Right lung (tissue), 2 donors: ENCODE measurements at regions not wholly inside any gene's neighbourhood (a gene's known extent, or its start where the extent isn't known, plus 50 kb on each side); places are given as distances from the start of the nearest gene placed in this dataset.

ENCODE experiments used
- DNase-seq, 2 donors: peaks; one replicate each; pipeline ENCODE4 v3.0.0-alpha.2; 2013

DNA sequence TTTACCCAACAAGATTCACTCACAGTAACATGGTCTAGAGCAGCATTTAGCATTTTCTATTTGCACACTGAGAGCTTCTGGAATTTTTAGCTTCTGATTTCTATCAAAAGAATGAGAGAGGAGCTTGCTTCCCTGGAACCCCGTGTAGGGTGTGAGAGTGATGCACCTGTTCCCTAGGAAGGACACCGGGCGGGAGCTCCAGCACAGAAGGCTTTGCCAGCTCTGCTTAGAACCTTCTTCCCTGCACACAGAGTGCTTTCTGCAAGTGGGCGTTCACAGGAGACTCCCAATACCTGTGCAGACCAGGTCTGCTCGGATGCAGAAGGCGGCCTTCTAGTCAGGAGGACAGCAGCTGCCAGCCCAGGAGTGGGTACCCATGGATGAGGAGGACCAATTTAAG is 217.3 kb downstream of the TBXT start:
- no peak for DNase-seq

DNA sequence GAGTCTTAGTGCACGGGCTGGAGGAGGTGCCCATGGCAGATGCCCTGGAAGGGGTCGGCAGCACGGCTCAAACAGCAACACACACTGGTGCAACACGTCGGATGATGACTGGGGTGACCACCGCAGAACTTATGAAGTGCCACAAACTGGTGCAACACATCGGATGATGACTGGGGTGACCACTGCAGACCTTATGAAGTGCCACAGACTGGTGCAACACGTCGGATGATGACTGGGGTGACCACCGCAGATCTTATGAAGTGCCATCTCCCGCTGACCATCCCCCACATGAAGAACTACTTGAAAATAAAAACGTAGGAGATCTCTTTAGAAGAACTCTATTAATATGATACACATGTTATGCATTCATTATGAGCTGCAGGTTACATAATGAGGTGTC is 218.3 kb downstream of the TBXT start:
- no peak for DNase-seq

DNA sequence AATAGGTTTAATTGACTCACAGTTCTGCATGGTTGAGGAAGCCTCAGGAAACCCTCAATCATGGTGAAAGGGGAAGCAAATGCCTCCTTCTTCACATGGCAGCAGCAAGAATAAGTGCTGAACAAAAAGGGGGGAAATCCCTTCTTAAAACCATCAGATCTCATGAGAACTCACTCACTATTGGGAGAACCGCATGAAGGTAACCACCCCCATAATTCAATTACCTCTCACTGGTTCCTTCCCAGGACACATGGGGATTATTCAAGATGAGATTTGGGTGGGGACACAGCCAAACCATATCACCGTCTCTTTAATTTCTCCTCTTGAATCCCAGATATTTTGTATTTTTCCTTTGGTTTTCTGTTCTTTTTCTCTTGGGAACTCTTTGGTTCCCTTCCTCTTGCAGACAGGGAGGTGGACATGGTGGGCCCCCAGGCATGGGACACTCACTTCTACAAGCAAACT is 223.6 kb downstream of the TBXT start:
- DNase-seq: no peak

DNA sequence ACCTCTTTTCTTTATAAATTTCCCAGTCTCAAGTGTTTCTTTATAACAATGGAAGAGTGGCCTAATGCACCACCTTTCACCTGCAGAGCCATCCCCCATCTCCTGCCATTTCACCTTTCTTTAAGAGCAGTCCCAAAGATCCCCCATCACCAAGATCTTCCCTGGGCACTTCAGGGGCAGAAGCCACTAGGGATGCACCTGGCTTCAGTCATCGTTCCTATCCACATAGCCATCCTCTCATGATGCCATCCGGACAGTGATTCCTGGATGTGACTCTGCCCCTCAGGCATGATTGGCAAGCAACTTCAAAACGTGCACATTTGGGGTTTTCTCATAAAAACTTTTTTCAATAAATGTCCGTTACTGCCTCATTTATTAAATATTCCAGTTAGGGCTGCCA is 225.9 kb downstream of the TBXT start:
- DNase-seq: no peak

DNA sequence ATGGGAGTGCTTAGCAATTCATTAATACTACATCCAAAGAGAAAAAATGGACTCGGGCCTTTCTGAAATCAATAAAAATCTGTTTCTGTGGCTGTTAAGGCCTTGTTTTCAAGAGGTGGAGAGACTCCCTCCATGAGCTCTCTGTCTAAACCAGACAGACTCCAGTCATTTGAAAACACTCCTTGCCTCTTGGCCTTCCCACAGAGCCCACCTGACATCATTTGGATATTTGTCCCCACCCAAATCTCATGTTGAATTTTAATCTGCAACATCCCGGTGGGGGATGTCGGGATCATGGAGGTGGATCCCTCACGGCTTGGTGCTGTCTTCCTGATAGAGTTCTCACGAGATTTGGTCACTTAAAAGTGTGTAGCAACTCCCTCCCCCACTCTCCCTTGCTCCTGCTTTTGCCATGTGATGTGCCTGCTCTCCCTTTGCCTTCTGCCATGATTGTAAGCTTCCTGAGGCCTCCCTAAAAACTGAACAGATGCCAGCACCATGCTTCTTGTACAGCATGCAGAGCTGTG is 226.3 kb downstream of the TBXT start:
- DNase-seq: no peak

- no peak for DNase-seq
These were observed 227.3 kb downstream of the TBXT start for GRCh38 chr6:165940366-165940765.

- no peak for DNase-seq
These were observed 227.9 kb downstream of the TBXT start for GRCh38 chr6:165939601-165940290.

DNA sequence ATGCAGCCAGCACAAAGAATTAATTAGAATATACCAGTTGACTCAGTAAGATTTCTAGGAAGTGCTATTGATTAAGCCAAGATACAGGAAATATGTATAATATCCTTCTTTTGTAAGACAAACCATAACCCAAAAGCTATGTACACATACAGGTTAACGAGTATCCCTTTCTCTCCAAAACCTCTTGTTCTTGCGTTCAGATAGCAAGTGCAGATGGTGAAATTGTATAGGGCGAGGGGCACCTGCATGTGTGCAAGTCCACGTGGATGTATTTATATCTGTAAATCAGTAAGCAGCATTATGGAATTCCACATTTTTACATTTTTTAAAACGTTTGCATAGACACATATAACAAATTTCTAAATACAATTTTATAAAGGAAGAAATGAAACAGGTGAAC is 228.6 kb downstream of the TBXT start:
- DNase-seq: no peak

- no peak for DNase-seq
These were observed 229.9 kb downstream of the TBXT start for GRCh38 chr6:165937564-165938358.

DNA sequence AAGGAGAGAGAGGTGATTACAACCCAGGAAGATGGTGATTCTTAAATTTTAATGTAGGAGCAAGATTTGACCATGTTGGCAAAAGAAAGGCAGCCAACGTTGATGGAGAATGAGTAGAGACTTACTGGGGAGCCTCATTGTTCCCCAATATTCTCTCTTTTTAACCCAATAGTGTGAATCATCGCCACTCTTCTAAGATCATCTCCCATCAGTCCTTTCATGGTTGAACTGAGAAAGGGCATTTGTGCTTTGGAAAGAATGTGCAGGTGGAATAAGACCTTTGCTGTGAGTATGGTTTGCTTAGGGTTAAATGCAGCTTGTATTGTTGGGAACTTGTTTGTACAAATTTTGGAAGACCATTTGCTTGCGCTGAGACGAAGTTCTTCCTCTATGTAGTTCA is 231.0 kb downstream of the TBXT start:
- DNase-seq: no peak

GRCh38 chr6:165936096-165936495 is 231.6 kb downstream of the TBXT start:
- DNase-seq: no peak

DNA sequence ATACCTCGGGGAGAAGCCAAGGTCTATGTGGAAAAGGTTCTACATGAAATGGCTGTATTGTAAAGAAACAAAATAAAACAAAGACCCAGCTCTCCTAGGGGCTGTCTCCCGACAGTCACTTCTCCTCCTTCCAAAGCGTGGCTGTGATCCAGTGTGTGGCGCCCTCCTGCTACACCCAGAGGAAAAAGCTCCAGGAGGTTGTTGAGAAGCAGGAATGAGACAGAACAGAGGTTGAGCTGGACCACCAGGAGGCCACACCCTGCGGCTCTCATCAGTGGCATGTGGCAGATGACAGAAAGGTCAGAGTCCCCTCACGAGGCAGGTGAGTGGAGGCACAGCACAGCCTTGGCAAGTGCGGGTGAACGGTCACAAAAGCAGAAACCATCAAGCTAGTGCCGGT is 236.0 kb downstream of the TBXT start:
- no peak for DNase-seq

GRCh38 chr6:165930668-165931214 is 236.9 kb downstream of the TBXT start:
- no peak for DNase-seq

- DNase-seq: no peak
These were observed 238.0 kb downstream of the TBXT start for GRCh38 chr6:165929607-165930006.

GRCh38 chr6:165926378-165926777 is 241.3 kb downstream of the TBXT start:
- DNase-seq: no peak

DNA sequence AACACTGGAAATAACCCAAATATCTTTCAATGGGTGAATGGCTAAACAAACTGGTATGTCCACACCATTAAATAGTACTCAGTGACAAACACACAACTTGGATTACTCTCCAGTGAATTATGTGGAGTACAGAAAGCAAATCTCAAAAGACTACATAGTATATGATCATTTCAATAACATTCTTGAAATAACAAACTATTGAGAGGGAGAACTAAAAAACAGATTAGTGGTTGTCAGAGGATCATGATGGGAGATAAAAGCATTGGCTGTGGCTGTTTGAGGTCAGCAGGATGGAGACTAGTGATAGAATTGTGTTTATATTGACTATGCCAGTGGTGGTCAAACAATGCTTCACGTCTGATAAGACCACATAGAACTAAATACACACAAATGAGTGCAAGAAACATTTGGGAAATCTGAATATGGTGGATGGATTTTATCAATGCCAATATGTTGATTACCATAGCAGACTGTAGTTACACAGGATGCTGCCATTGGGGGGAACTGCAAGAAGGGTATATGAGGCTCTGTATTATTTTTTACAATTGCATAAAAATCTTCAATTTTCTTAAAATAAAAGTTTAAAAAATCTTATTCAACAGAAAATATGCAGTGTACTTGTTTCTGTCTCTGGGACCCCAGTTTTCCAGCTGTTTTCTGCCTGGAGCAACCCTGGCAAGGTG is 242.0 kb downstream of the TBXT start:
- no peak for DNase-seq

GRCh38 chr6:165922309-165922794 is 245.3 kb downstream of the TBXT start:
- DNase-seq: no peak

DNA sequence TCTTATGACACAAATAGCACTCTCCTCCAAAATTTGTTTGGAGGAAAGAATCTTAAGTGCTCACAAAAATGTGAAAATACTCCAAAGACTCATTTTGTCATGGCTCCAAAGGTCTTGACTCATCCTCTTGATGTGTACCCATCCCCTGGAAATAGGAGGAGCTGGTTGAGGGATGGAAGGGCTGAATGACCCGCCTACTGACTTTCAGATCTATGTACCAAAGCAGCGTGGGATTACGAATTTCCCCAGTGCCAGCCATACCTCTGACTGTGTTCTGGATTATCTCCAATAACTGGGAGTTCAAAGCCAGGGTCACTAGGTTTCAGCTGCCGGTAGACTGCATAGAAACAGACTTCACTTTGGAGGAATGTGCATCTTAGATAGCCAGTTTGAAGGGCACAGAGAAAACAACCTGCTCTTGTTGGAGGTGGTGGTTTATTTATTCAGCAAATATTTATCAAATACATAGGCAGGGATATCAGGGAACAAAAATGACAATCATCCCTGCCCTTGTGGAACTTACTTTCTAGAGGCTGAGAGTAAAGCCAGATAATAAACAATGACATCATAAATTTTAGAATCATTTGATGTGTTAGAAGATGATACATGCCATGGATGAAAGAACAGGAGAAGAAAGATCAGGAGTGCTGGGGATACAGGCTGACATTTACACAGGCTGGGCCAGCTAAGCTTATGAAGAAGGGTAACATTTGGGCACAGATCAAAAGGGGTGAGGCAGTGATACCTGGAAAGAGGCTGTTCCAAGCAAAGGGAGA is 246.6 kb downstream of the TBXT start:
- DNase-seq: no peak

- DNase-seq: no peak
These were observed 250.1 kb downstream of the TBXT start for GRCh38 chr6:165917576-165917975.

DNA sequence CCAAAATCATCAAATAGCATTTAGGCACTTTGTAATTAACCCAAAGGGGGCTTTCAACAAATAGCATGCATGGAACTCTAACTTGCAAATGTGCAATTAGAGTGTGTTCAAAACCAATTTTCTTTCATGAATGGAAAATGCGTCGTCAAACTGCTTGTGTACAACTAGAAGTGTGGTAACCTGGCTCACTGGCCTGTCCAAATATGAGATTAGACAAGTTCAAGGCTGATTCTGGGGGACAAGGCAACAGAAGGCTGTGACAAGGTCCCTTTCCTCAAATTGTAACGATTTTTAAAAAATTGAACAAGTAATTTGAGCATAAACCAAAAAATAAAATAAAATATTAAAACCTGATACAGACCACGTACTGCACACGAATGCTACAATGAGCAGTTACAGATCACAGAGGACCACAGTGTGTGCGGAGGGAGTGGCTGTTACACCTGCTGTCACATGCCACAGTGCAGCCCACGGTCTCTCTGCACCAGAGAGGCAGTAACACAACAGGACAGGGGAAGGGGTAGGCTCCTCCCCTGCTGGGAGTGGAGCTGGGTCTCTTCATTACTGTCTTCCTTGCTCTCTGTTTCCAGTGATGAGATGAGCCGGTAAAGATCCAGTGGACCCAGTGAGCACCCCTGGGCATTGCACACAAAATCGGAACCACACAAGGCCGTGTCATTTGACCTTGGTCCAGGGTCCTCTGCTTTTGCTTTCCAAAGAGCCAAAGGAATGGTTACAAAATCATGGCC is 252.2 kb upstream of the PDE10A start:
- no peak for DNase-seq
